ENCODE measurements at regions not wholly inside any gene's neighbourhood (a gene's known extent, or its start where the extent isn't known, plus 50 kb on each side); places are given as distances from the start of the nearest gene placed in this dataset.

DNA sequence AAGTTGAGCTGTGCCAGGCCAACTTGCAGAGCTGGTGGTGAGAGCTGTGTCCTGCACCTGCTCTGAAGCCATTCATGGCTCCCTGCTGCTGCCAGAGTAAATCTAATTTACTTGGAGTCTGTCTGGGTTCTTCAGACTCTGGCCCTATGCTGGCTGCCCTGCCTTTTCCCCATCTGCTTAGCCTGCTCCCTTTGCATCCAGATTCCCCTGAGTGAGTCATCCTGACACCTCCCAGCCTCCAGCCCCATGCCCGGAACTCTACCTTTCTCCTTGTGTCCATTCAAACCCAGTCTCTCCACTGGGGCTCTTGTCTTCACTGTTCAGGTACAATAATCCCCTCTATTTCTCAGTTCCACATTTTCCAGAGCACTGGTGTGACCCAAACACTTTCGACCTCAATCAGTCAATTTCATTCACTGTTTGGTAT is 434.4 kb upstream of the ZMIZ1 start:
- no peak for FAIRE-seq

DNA sequence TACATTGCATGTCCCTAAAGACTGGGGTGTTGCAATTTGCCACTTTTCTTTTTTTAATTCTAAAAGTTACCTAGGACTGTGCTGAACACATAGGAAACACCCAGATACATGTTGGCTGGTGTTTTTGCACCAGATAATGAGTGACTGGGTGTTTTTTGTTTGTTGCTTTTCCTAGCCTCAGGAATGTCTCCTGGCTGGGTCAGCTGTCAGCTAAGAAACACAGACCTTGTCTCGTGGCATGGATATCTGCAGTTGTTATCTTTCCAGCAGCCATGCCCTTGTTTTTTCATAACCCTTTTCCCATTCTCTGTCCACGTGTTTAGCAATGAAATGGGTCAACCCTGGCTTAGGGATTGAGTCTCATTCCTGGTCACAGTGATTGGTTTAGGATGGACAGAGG is 433.9 kb upstream of the ZMIZ1 start:
- FAIRE-seq = no peak

DNA sequence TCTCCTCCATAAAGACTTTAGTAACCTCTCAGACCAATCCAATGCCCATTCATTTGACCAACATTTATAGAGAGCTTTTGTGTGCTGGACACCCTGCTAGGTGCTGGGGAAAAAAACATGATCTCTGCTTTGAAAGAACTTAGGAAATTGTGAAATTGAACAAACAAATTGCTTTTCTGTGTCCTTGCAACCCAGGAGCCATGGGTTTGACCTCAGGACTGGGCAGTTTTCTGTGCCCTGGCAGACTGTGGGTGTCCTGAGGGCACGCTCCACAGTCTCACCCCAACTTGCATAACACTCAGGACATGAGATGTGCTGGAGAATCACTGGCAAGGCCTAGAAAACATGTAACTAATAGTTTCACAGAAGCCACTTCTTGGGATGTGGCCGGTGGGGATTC is 429.1 kb upstream of the ZMIZ1 start:
- FAIRE-seq = no peak

DNA sequence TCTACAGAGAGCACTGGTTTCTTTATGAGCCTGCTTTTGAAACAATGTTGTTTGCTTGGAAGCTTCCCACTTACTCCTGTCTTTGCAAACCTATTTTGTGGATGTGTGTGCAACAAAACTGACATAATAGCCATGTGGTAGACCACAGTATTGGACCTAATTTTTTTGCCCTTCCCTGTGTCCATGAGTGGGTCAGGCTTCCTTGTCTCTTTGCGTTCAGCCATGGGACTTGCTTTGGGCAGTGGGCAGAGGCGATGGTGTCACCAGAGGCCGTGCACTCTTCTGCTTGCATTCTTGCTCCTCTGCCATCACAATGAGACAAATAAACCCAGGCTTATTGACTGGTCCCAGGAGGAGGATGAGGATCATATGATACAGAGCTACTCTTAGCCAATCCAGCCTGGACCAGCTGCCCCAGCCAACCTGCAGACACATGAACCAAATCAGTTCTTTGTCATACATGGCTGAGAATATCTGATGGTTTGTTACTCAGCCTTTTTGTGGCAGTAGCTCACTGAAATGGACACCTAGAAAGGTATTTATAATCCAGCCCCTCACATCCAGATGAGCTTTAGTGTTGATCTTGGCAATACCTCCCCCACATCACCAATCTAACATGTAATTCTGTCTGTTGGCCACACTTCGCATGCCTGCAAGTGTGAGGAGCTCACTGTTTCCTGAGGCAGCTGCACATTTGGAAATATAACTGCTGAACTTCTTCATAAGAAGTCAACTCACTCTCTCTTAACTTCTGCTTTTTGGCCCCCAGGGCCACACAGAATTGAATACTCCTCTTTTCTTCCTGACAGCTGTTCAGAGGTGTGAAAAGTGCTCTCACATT is 427.8 kb upstream of the ZMIZ1 start:
- FAIRE-seq = no peak

DNA sequence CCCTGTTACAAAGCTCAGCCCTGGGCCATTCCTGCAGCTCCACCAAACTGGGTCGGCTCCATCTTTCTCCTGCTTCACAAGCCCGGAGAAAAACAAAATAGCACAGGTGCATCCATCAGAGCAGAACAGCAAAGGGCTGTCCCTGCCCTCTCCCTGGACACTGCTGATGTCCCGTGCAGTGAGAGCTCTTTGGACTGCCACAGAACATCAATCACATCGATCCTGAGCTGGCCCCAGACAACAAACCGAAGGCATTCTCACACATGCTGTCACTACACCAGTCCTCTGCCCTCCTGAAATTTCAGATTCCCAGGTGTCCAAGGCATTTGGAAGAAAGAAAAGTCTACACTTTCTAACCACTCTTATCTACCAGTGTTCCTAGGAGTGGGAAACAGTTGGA is 427.1 kb upstream of the ZMIZ1 start:
- FAIRE-seq = no peak

DNA sequence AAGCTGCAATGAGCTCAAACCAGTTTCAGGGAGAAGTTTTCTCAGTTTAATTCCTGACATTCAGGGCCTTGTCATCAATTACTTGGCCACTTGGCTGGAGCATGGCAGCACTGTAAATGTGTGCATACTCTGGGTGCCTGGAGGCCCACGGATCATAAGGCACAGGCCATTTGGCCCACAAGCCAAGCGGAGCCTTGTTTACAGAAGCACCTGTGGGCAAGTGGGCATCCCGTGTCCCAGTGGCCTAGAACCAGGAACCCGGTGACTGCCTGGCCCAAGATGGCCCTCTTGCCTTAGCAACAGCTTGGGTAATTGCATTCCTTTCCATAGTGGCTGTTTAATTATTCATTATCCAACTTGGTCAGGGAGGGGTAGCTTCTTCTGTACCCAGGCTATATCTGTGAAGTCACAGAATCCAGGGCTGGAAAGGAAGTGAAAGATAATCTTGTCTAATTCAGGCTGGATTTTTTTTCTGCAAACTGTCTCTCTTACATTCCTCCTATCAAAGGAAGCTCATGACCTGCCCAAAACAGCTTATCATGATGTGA is 426.4 kb upstream of the ZMIZ1 start:
- FAIRE-seq = no peak

DNA sequence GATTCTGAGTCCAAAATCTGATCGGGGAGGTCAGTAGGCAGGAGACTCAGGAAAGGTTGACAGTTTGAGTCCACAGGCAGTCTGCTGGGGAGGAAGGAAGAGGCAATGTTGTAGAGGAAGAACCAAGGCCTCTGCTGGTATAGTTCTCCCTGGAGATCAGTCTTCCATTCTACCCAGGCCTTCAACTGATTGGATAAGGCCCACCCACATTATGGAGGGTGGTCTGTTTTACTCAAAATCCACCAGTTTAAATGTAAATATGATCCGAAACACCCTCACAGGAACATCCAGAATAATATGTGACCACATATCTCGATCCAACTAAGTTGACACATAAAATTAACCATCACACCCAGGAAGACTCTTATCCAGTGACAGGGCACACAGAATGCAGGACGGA is 425.3 kb upstream of the ZMIZ1 start:
- no peak for FAIRE-seq

DNA sequence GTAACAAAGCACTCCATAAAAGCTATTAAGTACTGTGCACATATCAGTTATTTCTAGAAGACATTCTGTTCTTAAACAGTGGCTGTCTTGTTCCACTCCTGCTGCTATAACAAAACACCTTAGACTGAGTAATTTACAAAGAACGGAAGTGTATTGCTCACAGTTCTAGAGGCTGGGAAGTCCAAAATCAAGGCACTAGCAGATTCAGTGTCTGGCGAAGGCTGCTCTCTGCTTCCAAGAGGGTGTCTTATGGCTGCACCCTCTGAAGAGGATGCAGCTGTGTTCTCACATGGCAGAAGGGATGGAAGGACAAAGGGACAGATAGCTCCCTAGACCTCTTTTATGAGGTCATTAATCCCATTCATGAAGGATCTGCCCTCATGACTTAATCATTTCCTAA is 424.2 kb upstream of the ZMIZ1 start:
- FAIRE-seq = no peak

DNA sequence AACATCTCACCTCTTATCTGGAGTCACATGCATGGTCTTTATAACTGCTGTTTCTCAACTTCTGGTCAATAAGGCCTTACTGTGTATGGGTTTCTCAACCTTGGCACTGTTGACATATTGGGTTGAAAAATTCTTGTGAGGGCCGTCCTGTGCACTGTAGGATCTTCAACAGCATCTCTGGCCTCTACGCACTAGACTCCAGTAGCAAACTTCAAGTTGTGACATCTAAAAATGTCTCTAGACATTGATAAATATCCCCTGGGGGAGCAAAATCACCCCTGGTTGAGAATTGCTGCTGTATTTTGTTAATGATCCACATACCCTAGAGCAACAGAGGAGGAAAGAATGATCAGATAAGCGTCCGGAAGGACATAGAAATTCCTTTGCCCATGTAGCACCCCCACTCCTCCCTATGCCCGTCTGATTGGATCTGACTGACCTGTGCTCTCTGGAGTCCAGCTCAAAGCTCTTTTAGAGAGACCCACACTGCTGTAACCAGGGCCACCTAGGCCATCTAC is 423.5 kb upstream of the ZMIZ1 start:
- no peak for FAIRE-seq

DNA sequence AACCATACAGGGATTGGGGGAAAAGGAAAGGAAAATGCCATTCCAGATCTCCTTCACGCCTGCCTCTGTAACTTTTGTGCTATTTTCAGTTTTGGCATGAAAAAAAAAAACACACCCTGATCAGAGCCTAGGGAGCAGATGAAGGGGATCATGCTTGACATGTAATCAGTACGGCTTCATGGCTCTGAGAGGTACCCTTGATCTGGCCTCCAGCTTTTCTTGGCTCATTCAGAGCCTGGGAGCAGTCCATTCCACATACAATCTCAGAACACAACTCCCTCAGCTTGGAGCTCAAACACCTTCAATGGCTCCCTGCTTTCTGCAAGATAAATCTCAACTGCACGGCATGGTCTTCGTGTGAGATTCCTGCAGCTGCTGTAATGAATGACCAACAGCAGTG is 422.8 kb upstream of the ZMIZ1 start:
- no peak for FAIRE-seq

DNA sequence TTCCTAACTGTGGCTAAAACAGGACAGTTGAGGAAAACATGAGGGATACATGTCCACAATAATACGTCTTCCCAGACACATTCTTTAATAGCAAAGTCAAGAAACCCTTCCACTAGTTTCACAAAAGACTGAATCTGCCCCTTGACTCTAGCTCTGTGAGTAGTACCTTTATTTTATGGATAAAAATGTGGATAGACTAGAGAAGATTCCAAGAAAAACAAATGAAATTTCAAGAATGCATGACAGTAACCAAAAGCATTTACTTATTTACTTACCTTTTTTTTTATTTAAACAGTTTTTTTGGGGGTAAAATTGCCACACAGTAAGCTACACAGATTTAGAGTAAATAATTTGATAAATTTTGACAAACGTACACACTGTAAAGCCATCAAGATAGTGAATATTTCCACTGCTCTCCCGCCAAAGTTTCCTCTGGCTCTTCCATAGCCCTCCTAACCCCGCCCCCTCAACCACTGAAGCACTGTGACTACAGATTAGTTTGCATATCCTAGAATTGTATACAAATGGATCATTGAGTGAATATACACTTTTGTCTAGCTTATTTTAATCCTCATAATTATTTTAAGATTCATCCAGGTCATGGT is 420.4 kb upstream of the ZMIZ1 start:
- no peak for FAIRE-seq

DNA sequence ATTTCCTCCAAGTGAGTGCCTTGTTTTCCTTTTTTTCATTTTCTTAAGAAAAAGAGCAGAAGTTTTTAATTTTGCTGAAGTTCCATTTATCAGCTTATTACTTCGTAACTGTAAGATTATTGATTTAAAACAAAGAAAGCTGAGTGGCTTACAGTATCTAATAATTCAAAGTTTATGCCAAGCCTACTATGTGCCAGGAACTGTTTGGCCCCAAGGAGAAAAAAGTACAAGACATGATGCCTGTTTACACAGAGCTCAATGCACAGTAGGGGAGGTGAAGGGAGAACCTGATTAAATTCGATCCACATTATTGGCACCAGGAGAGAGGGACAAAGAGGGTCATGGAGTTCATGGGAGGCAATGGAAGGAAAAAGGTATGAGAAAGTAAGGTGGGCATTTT is 419.3 kb upstream of the ZMIZ1 start:
- no peak for FAIRE-seq

DNA sequence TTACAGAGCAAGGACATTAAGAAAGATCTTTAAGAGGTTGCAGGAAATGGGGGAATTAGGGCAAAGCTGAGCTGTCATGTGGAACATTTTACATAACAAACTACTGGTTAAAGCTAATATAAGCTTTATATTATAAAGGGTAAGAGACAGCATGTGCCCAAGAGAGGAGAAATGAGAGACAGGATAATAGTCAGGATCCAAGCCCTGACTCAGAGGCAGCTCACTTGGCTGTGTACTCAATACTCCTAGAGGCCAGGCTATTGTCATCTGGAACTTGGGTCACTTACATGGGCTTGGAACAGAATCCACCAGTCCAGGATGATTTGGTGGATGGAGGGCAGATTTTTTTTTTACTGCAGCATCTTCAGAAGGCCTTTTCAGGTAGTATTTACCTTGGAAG is 418.6 kb upstream of the ZMIZ1 start:
- FAIRE-seq = no peak

DNA sequence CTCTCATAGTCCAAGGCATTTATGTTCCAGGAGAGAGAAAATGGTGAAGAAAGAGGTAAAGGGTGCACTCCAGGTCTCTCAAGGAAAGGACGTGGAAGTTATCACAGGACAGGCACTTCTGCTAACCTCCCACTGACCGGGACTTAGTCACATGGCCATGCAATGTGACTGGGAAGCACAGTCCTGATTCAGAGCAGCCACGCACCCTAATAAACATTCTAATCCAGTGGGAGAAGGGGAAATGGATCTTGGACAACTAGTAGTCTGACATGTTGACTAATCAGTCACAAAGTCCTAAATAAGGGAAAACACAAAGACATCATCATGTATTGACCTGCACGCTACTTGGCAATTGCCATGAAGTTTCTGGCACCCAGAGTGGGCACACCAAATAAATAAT is 417.5 kb upstream of the ZMIZ1 start:
- FAIRE-seq = no peak

DNA sequence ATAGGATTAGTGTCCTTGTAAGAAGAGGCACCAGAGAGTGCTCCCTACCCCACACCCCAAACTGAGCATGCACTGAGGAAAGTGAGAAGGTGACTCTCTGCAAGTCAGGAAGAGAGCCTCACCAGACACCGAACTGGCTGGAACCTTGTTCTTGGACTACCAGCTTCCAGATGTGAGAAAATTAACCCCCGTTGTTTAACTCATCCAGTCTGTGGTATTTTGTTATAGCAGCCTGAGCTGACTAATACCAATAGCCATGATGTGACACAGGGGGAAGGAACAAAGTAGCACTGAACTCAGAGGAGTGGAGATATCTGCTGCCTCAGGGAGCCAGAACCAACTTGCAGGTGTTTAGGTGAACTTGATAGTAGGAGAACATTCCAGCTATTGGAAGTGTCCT is 415.2 kb upstream of the ZMIZ1 start:
- no peak for FAIRE-seq

DNA sequence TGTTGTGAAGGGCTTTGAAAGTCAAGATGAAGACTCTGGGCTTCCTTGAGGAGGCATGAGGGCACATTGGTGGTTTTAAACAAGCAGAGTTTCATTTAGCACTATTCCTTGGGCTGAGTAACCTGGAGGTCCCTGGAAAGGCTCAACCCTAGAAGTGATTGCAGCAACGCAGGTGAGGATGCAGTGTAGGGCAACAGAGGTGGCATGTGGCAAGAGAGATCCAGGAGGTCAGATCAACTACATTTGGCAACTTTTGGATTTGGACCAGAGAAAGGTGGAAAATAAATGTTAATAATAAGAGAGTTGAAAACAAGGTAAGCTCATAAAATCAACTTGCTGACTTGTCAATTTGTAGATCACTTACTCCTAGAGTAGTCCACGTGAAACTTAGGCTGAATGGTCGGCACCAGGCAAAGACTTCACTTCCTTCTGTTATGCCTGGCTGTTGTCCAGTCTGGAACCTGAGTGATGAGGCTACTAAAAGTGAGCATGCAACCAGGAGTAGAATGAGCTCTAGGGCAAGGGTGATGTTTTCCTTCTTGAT is 414.6 kb upstream of the ZMIZ1 start:
- FAIRE-seq = no peak

DNA sequence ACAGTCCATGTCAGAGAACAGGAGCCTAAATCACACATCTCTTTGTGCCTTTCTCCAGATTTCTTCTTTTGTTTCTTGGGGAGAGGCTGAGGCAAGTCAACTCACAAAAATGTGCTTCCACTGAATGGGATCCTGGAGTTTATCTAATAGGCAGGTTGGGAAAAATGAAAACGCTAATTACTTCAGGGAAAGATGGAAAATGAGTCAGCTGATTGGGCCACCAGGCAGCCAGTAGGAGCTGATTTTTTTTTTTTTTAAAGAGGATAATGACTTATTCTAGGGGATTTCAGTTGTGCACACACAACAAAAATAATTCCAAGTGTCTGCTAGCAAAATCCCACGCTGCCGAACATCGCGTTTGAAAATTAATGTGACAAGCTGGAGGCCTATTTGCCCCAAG is 412.8 kb upstream of the ZMIZ1 start:
- FAIRE-seq = no peak

DNA sequence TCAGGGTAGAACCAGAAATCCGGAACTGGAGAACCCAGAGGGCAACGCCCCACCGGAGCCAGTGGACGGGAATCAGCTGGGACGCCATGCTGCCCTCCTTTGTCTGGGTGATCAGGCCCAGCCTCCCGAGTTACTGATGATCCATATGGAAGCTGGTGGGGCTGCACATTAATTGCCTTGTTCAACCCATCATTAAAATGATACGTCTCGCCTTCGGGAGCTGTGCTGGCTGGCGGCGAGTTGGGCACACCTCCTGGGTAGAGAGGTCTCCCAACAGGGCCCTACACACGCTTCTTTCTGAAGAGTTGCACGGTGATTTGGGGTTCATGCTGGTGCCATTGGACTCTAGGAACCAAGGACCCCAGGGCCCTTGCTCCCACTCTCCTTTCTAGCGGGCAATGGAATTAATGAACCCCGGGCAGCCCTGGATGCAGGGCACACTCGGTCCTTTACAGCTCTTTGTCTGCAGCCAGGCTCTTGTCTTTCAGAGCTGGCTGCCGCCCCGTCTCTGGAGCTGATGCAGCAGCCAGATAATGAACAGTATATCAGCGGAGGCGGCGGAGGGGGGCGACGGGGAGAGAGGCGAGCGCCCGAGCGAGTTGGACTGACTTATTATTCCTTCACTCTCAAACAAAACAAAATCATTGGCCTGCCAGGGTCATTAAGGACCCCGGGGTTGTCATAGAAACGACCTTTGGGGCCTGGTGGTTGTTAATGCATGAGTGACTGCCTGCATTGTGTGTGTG is 412.2 kb upstream of the ZMIZ1 start:
- no peak for FAIRE-seq

DNA sequence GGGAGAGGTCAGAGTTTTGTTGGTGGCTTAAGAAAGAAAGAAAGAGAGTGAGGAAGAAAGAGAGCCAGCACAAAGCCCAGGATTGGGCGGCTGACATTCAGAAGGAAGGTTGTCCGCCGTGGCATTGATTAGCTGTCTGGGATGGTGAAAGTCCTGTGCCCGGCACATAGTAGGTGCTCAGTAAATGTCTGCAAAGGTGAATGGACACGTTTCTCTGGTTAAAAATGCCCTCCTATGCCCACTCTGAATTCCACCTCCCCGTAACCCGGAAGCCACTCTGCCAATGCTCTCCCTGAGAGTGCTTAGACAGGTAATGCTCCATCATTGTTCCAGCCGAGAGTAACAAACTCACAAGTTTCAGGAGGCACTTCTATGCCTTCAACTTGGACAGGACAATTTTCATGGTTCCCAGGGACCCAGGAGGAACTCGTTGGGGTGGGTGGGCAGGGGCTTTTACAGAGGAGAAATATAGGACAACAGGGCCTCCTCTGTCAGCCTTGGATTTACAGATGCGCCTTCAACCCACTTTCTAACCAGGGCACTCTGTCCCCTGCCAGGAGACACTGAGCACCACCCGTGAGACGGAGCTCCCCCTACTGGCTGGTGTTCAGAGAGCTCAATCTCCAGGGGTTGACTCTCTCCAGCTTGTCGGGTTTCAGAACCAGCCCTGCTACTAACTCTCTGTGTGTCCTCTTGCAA is 411.5 kb upstream of the ZMIZ1 start:
- no peak for FAIRE-seq

DNA sequence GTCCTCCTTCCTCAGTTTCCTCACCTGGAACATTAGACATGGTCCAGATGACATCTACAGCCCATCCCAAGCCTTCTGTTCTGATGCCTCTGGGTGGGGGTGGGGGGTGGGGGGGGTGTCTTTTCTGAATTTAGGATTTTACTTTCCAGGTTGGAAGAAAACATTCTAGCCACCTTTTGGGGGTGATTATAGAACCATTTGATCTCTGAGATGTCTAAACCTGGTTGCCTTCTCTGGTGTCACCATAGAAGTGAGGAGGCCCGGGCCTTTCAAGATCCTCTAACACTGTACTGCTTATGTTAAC is 411.0 kb upstream of the ZMIZ1 start:
- FAIRE-seq = no peak

DNA sequence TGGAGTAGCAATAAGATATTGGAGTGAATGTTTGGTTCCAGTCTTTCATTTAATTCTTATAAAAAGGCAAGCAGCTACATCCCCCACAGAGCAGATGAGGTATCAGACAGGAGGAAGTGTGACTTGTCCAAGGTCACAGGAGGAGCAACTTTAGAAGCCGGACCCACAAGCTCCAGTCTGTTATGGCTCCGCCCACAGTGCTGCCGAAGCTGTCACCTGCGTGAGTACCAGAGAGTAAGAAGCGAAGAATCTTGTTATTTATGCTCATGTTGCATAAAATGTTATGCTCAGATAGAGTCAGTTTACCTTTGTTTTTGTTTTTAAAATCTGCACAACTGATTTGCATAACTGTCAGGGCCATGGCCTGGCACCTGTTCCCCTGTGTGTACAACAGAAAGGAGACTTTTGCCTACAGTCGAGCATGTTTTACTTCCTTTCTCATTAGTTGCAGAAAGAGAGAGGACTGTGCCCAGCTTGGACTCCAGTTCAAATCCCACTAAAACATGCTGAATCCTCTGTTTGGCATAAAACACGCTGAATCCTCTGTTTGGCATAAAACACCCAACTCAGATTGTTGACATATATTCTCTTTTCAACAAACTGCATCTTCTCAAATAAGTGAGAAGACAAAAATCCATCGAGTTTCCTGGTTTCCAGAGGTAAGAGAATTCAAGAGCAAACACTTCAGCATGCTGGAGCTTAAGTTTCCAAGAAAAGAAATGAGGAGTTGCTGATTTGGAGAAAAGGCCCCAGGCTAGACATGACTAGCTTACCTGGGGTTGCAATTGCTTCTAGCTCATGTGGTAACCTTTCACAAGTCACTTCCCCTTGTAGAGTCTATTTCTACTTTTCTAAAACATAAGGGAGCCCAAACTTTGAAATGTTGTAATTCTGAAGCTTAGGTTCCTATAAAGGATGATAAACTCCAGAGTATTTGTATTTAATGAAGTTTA is 409.8 kb upstream of the ZMIZ1 start:
- FAIRE-seq = no peak

DNA sequence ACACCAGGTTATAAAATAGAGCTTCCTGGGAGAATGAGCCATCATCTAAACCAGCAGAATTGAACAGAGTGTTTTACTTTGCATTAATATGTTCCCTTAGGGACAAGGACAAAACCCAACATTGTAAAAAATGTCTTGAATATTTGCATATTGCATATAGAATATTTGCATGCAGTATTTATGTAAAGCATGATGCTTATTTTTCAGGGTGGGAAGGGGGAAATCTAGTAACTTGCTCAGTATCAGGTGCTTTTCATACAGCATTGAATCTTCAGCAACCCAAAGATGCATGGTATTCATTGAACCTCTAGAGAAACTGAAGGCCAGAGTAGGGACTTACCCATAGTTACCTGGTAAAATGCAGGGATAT is 409.2 kb upstream of the ZMIZ1 start:
- FAIRE-seq = no peak
